ENCODE measurements at regions not wholly inside any gene's neighbourhood (a gene's known extent, or its start where the extent isn't known, plus 50 kb on each side); places are given as distances from the start of the nearest gene placed in this dataset.

DNA sequence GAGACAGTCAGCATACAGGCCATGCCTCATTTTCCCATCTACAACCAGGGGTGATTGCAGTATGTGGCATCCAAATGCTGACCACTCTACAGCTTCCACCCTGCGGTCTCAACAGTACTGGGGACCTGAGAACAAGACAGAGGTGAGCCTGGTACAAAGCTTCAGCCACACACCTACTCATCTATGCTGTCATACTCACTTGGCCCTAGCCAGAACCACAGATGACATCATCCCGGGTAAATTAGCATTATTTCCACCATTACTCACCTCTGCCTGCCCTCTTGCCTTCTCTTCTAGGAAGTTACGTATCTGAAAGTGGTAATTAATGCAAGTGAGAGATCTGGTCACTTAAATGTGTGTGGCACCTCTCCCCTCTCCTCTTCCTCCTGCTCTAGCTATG, 208.2 kb upstream of the ARL4C start:
- no peaks in the 10 kb centered on the region for H4K20me1 ChIP-seq (ENCODE audit: insufficient read depth, low read length)
- H3K27ac ChIP-seq (ENCODE audit: low read depth, low read length, poor library complexity, severe bottlenecking), result no peak overlapping the region
- H3K4me1 ChIP-seq (ENCODE audit: insufficient read depth, low read length, severe bottlenecking), result no peaks in the 10 kb centered on the region
- H3K9ac ChIP-seq (ENCODE audit: low read length), result no peak overlapping the region
- H2AFZ ChIP-seq (ENCODE audit: low read length), result no peak overlapping the region
- no peaks in the 10 kb centered on the region for H3K9me3 ChIP-seq (ENCODE audit: low read length)
- no peaks in the 10 kb centered on the region for H3K36me3 ChIP-seq (ENCODE audit: insufficient read depth, low read length)
- no peaks in the 10 kb centered on the region for H3K79me2 ChIP-seq (ENCODE audit: insufficient read depth, low read length)
- no peak overlapping the region for H3K4me3 ChIP-seq (ENCODE audit: low read depth, low read length, poor library complexity, severe bottlenecking)
- no peaks in the 10 kb centered on the region for H3F3A ChIP-seq (ENCODE audit: insufficient read depth, low read length)
- no peak for TF ChIP-seq EZH2 (IDR thresholded peaks at IDR 0.05; ENCODE audit: borderline replicate concordance, low read length)
- TF ChIP-seq, protein P1, sequence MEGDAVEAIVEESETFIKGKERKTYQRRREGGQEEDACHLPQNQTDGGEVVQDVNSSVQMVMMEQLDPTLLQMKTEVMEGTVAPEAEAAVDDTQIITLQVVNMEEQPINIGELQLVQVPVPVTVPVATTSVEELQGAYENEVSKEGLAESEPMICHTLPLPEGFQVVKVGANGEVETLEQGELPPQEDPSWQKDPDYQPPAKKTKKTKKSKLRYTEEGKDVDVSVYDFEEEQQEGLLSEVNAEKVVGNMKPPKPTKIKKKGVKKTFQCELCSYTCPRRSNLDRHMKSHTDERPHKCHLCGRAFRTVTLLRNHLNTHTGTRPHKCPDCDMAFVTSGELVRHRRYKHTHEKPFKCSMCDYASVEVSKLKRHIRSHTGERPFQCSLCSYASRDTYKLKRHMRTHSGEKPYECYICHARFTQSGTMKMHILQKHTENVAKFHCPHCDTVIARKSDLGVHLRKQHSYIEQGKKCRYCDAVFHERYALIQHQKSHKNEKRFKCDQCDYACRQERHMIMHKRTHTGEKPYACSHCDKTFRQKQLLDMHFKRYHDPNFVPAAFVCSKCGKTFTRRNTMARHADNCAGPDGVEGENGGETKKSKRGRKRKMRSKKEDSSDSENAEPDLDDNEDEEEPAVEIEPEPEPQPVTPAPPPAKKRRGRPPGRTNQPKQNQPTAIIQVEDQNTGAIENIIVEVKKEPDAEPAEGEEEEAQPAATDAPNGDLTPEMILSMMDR (IDR thresholded peaks at IDR 0.05; ENCODE audit: low read length), result no peak
- H3K27me3 ChIP-seq (ENCODE audit: insufficient read depth, low read length), result no peaks in the 10 kb centered on the region
- no peak overlapping the region for H3K4me2 ChIP-seq (ENCODE audit: low read length)
- no peaks in the 10 kb centered on the region for H3K9me2 ChIP-seq (ENCODE audit: low read depth, low read length)

DNA sequence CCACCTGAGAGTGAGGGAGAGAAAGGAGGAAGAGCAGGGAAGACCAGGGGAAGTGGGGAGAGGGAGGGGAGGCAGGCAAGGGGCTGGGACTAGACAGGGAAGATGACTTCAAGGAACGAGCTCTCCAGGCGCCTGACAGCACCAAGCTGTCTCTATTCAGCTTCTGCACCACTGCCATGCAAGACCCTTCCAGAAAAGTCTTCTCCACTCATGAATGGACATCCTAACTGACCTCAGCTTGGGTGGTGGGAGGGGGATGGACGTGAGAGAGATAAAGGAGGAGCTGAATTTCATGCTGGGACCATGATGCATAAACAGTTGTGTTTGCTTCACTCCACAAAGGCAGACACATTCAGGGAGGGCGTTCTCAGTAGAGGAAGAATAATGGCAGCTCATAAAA, 206.4 kb upstream of the ARL4C start:
- no peaks in the 10 kb centered on the region for H3K9me2 ChIP-seq (ENCODE audit: low read depth, low read length)
- H3F3A ChIP-seq (ENCODE audit: insufficient read depth, low read length), result no peaks in the 10 kb centered on the region
- H3K79me2 ChIP-seq (ENCODE audit: insufficient read depth, low read length), result no peaks in the 10 kb centered on the region
- no peaks in the 10 kb centered on the region for H4K20me1 ChIP-seq (ENCODE audit: insufficient read depth, low read length)
- H3K36me3 ChIP-seq (ENCODE audit: insufficient read depth, low read length), result no peaks in the 10 kb centered on the region
- no peaks in the 10 kb centered on the region for H3K27me3 ChIP-seq (ENCODE audit: insufficient read depth, low read length)
- H3K4me2 ChIP-seq (ENCODE audit: low read length), result no peak overlapping the region
- H3K9ac ChIP-seq (ENCODE audit: low read length), result no peak overlapping the region
- H3K9me3 ChIP-seq (ENCODE audit: low read length), result no peaks in the 10 kb centered on the region
- H3K27ac ChIP-seq (ENCODE audit: low read depth, low read length, poor library complexity, severe bottlenecking), result no peak overlapping the region
- H2AFZ ChIP-seq (ENCODE audit: low read length), result no peak overlapping the region
- no peaks in the 10 kb centered on the region for H3K4me1 ChIP-seq (ENCODE audit: insufficient read depth, low read length, severe bottlenecking)
- no peak for TF ChIP-seq EZH2 (IDR thresholded peaks at IDR 0.05; ENCODE audit: borderline replicate concordance, low read length)
- TF ChIP-seq, protein P1 (IDR thresholded peaks at IDR 0.05; ENCODE audit: low read length), result no peak
- H3K4me3 ChIP-seq (ENCODE audit: low read depth, low read length, poor library complexity, severe bottlenecking), result no peak overlapping the region

DNA sequence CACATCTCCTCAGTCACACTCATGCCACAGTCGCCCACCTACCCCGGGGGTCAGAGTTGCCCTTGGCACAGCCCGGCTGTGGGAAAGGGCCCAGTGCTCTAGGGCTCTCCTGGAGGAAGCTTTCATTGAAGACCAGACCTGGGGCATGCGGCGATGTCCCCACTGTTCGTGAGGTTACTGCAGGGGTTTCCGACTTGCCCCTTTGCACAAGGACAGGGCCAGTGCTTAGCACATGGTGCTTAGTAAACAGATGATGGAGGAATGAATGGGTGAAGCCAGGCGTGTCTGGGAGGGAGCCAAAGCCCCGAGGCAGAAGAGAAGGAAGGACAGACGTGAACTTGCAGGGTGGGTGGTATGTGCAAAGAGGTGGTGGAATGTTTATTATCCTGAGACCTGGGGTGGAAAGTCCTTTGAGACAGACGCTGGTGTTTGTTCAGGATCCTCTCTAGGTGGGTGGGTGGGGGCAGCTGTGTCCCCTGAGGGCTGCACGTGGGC, 205.9 kb upstream of the ARL4C start:
- H3K4me2 ChIP-seq (ENCODE audit: low read length), result no peak overlapping the region
- H3K27me3 ChIP-seq (ENCODE audit: insufficient read depth, low read length), result no peaks in the 10 kb centered on the region
- no peaks in the 10 kb centered on the region for H3K9me2 ChIP-seq (ENCODE audit: low read depth, low read length)
- H3K27ac ChIP-seq (ENCODE audit: low read depth, low read length, poor library complexity, severe bottlenecking), result no peak overlapping the region
- H3K9me3 ChIP-seq (ENCODE audit: low read length), result no peaks in the 10 kb centered on the region
- H3K79me2 ChIP-seq (ENCODE audit: insufficient read depth, low read length), result no peaks in the 10 kb centered on the region
- no peak overlapping the region for H3K4me3 ChIP-seq (ENCODE audit: low read depth, low read length, poor library complexity, severe bottlenecking)
- no peak overlapping the region for H3K9ac ChIP-seq (ENCODE audit: low read length)
- H3K4me1 ChIP-seq (ENCODE audit: insufficient read depth, low read length, severe bottlenecking), result no peaks in the 10 kb centered on the region
- H3K36me3 ChIP-seq (ENCODE audit: insufficient read depth, low read length), result no peaks in the 10 kb centered on the region
- no peak overlapping the region for H2AFZ ChIP-seq (ENCODE audit: low read length)
- H4K20me1 ChIP-seq (ENCODE audit: insufficient read depth, low read length), result no peaks in the 10 kb centered on the region
- TF ChIP-seq, protein P1 (IDR thresholded peaks at IDR 0.05; ENCODE audit: low read length), result no peak
- no peak for TF ChIP-seq EZH2 (IDR thresholded peaks at IDR 0.05; ENCODE audit: borderline replicate concordance, low read length)
- no peaks in the 10 kb centered on the region for H3F3A ChIP-seq (ENCODE audit: insufficient read depth, low read length)

Data from OCI-LY1 (cell line).